SK-N-DZ (cell line): ENCODE measurements at regions not wholly inside any gene's neighbourhood (a gene's known extent, or its start where the extent isn't known, plus 50 kb on each side); places are given as distances from the start of the nearest gene placed in this dataset.

Source experiments
- DNase-seq: peaks from one replicate; pipeline ENCODE4 v3.0.0-alpha.2; 2015; ENCODE audit warnings: low spot score

DNA sequence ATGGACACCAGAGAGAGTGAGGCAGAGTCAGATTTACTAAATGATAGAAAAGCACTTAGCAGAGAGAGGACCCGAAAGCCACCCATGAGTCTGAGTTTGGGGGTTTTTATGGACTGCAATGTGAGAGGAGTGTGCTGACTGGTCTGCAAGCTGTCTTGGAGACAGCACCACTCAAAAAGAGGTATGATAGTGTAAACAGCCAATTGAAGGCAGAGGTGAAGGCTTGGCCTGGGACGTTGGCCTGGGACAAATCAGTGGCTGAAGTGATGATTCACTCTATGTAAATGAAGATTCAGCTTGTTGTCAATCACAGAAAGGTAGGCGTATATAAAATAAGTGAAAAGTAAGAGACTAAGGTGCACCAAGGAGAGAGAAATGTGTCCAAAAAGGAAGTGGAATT lies 217.6 kb upstream of the ZFP42 start:
- DNase-seq, result no peak

DNA sequence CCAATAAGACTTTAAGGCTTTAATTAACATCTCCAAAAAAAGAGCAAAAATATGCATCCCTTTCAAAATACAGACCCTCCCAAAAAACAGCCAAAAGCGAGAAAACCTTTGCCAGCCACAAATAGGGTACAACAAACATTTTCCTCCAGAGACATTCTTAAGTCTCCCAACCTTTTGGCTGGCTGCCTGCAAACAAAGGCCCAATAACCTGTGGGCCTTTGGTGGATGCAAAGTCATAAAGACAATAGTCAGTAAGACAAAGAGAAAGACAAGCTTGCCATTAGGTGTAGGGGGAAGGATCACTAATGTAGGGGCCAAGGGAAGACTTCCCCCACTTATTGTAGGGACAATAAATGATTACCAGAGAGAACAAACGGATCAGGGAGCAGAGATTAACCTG lies 215.5 kb upstream of the ZFP42 start:
- DNase-seq, result no peak

DNA sequence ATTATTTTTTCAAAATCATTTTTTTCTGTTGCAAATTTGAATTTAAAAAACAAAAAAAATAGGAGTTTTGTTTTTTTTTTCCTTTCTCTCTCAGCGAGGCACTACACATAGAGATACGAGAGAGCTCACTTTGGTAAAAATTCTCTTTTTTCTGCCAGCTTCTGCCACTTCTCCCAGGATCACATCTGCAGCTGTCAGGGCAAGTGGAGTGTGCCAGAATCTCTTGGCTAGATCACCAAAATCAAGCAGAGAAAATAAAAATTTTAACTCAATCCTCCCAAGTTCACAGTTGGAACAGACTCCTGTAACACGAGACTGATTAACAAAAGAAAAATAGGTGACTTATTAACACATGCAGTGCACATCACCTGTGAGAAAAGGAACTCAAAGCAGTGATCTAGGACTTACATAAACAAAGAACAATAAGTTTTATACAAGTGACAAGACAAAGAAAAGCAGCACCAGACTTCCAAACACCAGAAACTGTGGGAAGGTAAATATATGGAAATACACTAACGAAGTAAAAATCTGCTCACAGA lies 213.2 kb upstream of the ZFP42 start:
- no peak for DNase-seq

DNA sequence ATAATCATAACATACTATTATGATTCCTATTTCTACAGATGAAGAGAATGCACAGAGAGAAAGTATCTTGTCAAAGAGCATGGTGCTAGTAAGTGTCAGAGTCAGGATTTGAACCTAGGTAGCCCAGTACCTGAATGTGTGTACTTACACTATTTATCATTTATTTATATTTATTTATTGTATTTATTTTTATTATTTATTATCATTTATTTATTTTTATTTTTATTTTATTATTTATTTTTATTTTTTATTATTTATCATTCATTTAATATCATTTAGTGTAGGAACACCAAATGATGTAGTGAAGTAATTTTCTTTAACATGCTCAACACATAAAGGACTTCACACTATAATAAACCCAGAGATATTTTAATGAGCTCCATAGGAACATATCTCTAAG lies 209.4 kb upstream of the ZFP42 start:
- no peak for DNase-seq

DNA sequence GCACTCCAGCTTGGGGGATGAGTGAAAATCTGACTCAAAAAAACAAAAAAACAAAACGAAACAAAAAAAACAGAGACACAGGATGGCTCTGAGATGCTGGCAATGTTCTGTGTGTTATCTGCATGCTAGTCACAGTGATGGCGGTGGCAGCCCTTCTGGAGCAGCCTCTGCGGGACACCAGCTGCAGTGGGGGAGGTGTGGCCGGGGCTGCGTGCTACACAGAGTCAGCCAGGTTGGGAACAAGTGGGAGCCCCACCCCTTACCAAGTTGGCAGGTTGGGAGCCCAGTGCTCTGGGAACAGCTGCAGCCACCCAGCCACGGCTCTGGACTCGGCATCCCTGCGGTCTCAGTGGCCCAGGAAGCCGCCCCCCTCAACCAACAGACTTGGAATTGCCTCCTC lies 206.5 kb upstream of the ZFP42 start:
- no peak for DNase-seq

DNA sequence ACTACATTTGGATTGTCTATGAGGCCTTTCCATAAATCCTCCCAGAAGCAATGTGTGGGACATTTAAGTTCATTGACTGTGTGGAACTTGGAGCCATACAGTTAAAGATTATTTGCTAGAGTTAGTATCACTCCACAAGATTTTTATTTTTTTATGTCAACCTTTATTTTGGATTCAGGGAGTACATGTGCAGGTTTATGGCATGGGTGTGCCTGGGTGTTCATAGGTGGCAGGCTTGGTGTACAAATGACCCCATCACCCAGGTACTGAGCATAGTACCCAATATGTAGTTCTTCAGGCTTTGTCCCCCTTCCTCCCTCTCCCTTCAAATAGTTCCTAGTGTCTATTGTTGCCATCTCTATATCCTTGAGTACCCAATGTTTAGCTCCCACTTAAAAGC lies 199.8 kb upstream of the ZFP42 start:
- DNase-seq, result no peak

DNA sequence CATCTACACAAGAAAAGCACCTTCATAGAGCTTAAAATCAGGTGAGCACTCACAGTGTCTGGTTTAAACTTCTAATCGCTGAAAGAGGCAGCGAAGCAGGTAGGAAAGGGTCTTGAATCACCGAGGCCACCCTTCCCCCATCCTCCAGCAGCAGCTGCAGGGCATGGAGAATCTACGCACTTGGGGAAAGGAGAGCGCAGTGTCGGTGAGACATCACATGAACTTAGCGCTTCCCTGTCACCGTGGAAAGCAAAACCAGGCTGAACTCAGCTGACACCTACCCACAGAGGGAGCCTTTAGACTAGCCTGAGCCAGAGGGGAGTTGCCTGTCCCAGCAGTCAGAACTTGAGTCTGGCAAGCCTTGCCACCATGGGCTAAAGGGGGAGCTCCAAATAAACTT lies 197.2 kb upstream of the ZFP42 start:
- peak; percentile 3 for DNase-seq

DNA sequence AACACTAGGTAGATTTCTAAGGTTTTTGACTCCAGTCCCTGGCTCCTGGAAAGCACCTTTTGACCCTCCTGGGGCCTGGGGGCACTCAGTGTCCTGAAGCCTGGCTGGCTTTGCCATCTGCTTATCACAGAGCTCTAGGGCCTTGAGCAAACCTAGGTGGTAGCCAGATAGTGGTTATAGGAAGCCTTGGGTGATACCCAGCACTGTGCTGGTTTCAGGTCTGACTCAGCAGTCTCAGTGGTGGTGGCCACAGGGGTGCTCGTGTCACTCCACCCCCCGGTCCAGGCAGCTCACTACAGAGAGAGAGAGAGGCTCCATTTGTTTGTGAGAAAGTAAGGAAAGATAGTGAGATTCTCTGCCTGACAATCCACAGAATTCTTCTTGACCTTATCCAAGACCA lies 195.8 kb upstream of the ZFP42 start:
- DNase-seq, result no peak

DNA sequence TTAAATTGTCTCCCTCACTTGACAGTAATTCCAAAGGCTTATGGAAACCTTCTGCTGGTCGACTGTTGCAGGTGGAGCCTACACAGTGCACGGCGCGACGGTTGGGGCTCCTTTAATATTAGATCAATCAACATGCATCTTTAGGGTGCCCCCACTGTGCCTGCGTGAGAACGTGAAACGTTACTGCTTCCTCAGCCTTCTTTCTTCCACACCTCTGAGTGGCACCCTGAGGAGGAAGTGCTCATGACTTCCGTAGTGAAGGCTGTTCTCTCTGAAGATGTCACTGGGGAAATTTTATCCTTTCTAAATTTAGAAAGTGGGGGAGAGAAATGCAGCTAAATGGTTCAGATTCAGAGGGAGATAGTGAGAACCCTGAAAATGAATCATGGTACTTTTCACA lies 184.0 kb upstream of the ZFP42 start:
- DNase-seq, result no peak

DNA sequence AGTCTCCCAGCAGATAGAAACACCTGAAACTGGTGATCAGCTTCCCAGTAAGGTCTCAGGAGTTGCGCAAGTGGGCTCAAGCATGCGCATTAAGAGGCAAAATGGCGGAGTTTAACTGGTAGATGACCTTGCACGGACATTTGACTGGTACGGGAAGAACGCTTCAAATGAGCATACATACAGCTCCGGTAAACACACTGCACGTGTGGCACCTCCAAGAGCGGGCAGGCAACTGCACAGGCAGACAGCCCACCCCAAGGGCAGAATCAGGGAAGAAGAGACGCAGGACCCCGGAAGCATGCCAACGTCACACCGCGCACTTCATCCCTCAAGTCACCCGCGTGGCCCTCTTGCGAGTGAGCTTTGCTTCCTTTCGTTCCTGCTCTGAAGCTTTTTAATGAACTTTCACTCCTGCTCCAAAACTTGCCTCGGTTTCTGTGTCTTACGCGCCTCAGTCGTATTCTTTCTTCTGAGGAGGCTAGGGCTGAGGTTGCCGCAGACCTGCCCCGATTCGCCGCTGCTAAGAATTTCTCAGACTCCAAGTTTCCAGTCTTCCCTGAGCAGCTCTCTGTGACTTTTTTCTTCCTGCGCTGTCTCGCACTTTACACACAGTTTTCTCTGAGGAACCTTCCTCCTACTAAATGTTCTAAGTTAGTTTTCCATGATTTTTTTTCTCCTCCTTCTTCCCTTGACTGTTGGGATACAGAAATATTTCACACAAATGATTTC lies 180.7 kb upstream of the ZFP42 start:
- no peak for DNase-seq

DNA sequence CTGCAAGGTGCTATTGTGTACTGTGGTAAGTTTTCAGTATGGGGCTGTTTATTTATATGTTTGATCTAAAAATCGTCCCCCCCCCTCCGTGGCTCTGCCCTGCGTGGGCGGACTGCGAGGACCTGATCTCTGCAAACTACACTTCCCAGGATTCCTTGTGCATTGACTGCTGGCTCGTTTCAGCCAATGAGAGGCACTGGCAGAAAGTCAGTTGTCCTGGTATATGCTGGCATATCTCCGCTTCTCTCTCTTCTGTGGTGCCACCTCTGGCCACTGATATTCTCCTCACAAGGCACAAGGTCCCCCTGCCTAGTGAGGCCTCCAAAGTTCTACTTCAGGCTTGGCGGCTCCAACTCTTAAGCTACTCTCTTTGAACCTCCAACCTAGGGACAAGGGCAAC lies 168.8 kb upstream of the ZFP42 start:
- DNase-seq, result no peak

DNA sequence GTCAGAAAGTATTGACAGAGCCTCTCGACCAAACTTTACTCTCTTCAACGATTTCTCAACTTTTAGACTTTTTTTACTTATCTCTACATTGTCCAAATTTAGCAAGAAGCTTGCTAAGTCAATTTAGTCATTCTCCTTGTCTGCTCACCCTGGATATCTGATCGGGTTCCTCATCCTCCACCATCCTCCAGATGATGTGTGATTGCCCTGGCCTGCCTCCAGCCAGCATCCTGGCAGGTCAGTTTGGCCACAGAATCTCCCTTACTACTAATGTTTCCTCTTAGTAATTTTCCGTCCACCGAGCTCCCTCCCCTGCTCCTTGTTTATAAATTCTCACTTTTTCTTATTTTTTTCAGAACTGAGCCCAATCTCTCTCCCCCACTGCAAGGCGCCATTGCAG lies 167.9 kb upstream of the ZFP42 start:
- DNase-seq, result no peak

DNA sequence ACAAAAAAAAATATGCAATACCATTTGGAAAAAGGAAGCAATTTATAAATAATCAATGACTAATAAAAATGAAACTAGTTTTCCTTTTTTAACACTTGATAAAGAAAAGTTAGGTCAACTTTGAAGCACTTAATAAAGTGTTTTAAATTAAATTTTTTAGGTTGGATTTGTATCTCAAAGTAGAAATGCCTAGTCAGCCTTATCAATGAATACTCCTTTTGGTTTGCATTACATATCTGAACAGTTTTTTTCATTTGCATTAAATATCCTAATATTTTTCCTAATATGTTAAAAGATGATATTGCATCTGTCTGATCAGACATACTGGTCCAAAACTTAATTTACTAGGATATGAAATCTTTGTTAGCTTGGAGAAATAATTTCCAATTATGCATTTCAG lies 155.8 kb upstream of the ZFP42 start:
- DNase-seq, result no peak

DNA sequence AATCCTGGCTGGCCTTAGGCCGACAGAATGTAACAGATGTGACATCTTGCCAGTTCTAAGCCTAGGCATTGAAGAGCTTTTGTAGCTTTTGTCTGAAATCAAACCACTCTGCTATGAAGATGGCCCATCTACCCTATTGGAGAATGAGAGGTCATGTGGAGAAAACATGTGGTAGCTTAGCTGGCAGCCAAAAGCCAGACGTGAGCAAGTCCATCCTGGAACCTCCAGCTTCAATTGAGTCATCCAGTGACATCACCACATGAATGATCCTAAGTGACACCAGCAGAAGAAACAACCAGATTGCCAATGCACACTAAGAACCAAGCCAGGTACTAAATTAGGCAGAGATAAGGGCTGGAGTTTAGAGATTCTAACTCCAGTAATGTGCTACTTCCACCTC lies 154.8 kb upstream of the ZFP42 start:
- no peak for DNase-seq

DNA sequence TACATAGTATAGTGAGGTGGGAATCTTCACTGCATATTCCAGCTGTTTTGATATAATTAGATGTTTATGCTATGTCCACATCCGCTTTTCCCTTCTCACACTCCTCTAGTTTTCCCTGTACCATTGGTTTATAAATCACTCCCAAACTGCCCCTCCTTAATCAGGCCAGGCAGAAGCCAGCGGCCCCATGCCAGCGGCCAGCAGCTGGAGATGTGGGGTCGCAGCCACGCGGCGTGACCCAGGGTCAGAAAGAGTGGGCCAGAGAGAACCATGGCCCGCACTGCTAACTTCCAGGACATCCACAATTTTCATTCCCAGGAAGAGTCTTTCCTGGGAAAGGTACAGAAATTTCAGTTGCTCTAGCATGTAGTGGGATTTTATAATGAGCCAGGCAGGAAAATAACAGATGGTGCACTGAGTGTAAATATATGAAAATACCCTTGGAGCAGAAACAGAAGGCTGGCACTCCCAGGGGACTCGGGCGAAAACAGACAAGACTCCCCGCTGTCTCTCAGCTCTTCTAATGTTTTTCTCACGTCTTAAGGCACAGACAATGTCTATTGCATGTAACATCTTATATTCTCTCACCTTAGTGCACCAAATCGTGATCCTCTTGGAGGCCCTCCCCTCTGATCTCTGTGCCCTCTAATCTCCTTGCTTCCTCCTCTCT lies 145.9 kb upstream of the ZFP42 start:
- DNase-seq, result no peak

DNA sequence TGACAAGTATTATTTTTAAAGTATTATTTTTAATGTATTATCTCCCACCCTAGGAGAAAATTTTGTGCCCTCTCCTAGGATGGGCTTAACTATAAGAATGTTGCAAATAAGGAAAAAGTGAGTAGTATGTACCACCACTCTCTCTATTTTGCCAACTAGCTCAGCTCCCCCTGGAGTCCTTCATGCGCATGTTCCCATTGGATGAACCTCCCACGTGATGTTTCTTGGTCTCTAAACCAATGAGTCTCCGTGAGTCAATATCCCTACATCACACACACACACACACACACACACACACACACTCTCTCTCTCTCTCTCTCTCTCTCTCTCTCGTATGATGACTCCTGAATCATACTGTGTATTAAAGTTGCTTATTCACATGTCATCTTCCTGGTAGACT lies 129.7 kb upstream of the ZFP42 start:
- DNase-seq, result no peak

DNA sequence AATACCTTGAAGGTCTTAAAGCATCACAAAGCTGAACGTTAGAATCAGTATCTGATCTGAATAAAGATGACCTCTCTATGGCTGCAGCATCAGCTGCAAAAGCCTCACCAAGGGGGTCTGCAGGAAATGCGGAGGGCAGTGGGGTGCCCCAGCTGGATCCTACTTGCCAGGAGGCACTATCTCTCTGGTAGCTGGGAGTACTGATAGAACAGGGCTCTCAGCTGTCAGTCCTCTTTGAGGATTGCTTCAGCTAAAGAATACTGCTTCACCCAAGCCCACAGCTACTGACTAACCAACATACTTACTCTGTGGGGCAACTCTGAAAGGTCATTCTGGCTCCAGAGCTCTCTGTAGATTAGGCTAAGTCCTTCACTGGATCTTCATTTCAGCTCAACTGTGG lies 112.5 kb upstream of the ZFP42 start:
- no peak for DNase-seq

DNA sequence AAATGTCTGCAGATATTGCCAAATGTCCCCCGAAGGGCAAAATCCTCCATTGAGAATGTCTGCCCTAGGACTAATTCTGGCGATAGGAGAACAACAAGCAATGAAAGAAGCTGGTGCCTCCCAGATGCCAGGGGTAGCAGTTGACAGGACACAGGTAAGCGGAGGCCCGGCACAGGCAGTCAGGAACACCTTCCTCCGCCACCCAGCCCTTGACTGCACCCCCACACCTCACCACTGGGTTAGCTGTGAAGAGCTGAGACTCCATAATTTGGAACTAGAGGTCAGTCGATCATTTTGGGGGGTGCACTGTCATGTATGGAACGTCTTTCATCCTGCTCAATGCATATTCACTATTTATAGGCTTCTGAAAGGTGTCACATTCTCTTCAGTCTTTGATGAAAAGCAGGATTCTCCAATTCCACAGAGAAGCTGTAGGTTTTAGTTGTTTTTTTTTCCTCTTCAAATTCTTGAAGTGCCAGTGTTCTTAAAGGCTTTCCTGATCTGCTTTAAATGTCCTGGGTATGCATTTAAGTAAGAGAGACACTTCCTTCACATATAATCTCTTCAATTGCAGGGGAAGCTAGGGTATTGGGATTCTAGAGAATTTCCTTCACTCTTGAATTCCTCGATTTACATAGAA lies 111.6 kb upstream of the ZFP42 start:
- DNase-seq, result no peak

DNA sequence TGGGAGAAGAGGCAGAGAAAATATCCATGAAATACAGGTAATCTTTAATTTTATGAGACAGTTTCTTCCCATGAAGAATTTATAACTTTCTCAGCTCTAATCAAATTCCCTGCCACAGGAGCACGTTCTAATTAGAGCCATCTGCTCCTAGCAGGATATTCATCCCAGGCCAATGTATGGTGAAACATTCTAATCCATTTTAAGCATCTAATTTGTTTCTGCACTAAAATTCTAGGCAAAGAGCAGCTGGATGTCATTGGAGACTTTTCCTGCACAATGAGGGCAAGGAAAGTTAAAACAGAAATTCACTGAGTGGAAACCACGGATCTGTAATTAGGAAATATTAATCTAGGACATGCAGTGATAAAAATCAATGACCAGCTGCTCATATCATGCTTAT lies 107.7 kb upstream of the ZFP42 start:
- DNase-seq, result peak; percentile 44

DNA sequence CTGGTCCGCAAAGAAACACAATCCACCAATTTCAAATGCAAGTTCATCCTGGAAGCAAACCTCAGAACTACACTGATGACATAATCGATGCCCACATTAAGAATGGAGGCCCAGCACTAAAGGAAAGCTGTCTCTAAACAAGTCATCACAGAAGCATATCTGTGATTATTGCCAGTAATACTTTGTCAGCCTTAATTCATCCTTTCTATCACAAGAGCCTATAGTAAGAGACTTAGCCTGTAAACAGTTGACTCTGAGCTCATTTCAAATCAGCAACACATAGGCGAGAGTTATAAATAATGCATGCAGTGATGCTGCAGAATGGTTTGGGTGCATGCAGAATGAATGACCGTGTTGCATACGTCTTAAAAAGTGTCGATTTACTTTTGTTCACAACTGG lies 105.9 kb upstream of the ZFP42 start:
- no peak for DNase-seq

DNA sequence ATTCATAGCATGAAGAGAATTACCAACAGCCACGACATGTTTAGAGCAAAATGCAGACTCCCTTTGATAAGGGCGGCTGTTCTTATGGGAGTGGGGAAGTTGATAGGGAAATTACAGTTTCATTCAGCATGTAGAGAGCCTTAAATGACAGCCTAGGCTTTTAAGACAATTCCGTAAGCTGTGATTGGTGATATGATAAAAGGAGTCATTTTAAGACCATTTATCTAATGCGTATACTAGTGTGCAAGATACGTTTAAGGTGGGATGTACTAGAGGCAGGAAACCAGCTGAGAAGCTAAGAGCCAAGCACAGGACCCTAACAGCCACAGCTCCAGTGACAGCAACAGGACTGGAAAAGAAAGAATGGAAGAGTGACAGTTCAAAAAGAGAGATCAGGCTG lies 102.2 kb upstream of the ZFP42 start:
- DNase-seq, result no peak

DNA sequence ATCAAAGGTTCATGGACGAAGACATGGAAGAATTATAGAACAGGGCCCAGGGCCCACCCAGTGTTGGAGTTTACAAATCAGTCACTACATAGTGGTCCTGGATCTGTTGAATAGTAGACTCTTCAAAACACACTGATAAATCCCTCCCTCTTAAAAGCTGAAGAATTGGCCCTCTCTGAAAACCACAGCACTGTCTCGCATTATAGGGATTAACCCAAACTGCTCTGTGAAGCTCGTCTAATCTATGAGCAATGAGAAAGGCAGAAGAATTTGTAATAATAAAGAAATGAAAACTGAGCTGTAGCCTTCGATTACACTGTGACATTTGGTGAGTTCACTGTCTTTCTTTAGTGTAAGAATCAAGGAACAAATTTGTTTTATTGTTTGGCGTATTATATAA lies 92.5 kb upstream of the ZFP42 start:
- no peak for DNase-seq

DNA sequence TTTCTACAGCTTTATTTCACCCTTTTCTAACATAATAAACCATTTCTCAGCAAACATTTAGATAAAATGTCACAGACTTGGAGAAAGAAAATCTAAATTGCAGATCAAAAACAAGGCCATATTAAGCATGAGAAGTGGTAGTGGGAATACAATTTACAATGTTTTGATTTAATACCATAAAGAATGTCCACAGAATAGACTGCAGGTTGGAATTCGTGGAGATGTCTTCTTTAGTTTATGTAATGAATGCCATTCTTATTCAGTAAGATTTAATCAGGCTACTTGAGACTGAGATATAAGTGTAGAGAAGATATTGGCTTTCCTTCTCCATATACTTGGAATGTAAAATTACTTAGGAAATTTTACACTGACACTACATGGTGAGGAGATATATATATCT lies 91.9 kb upstream of the ZFP42 start:
- DNase-seq, result no peak
